ENCODE measurements at regions not wholly inside any gene's neighbourhood (a gene's known extent, or its start where the extent isn't known, plus 50 kb on each side); places are given as distances from the start of the nearest gene placed in this dataset.
"Not testable (repeated sequence)": the region's sequence is repeated elsewhere in the genome, so short reads cannot be mapped to it uniquely, and the experiment has no call there.

- no peak for DNase-seq (ENCODE audit: low spot score)
These were observed 239.1 kb upstream of the ARID2 start for GRCh38 chr12:45490232-45490881.

- DNase-seq (ENCODE audit: low spot score), result no peak
These were observed 235.2 kb upstream of the ARID2 start for GRCh38 chr12:45494279-45494678.

- DNase-seq (ENCODE audit: low spot score), result no peak
These were observed 230.9 kb upstream of the ARID2 start for GRCh38 chr12:45498645-45499044.

GRCh38 chr12:45502481-45503128 lies 226.9 kb upstream of the ARID2 start:
- no peak for DNase-seq (ENCODE audit: low spot score)

GRCh38 chr12:45503899-45504298 lies 225.6 kb upstream of the ARID2 start:
- no peak for DNase-seq (ENCODE audit: low spot score)

GRCh38 chr12:45504316-45505010 lies 225.0 kb upstream of the ARID2 start:
- no peak for DNase-seq (ENCODE audit: low spot score)

GRCh38 chr12:45509187-45509586 lies 220.3 kb upstream of the ARID2 start:
- DNase-seq (ENCODE audit: low spot score), result no peak

- DNase-seq (ENCODE audit: low spot score), result no peak
These were observed 219.9 kb upstream of the ARID2 start for GRCh38 chr12:45509621-45510020.

- no peak for DNase-seq (ENCODE audit: low spot score)
These were observed 212.1 kb upstream of the ARID2 start for GRCh38 chr12:45517381-45517780.

- peak; percentile 29 for DNase-seq (ENCODE audit: low spot score)
These were observed 210.9 kb upstream of the ARID2 start for GRCh38 chr12:45518291-45519235.

- no peak for DNase-seq (ENCODE audit: low spot score)
These were observed 207.3 kb upstream of the ARID2 start for GRCh38 chr12:45522227-45522626.

- not testable (repeated sequence) for DNase-seq (ENCODE audit: low spot score)
These were observed 202.7 kb upstream of the ARID2 start for GRCh38 chr12:45526823-45527222.

GRCh38 chr12:45532113-45532512 lies 197.4 kb upstream of the ARID2 start:
- no peak for DNase-seq (ENCODE audit: low spot score)

- DNase-seq (ENCODE audit: low spot score), result no peak
These were observed 193.8 kb upstream of the ARID2 start for GRCh38 chr12:45535610-45536180.

GRCh38 chr12:45536284-45536683 lies 193.2 kb upstream of the ARID2 start:
- no peak for DNase-seq (ENCODE audit: low spot score)

GRCh38 chr12:45540661-45541341 lies 188.7 kb upstream of the ARID2 start:
- DNase-seq (ENCODE audit: low spot score), result no peak

GRCh38 chr12:45543887-45544286 lies 185.6 kb upstream of the ARID2 start:
- peak; percentile 84 for DNase-seq (ENCODE audit: low spot score)

- DNase-seq (ENCODE audit: low spot score), result no peak
These were observed 183.0 kb upstream of the ARID2 start for GRCh38 chr12:45546545-45546944.

- DNase-seq (ENCODE audit: low spot score), result no peak
These were observed 182.4 kb upstream of the ARID2 start for GRCh38 chr12:45547132-45547531.

GRCh38 chr12:45547822-45548221 lies 181.7 kb upstream of the ARID2 start:
- DNase-seq (ENCODE audit: low spot score), result no peak

- DNase-seq (ENCODE audit: low spot score), result no peak
These were observed 181.1 kb upstream of the ARID2 start for GRCh38 chr12:45548426-45548825.
